Adipocyte (in vitro differentiated cells): ENCODE measurements at regions not wholly inside any gene's neighbourhood (a gene's known extent, or its start where the extent isn't known, plus 50 kb on each side); places are given as distances from the start of the nearest gene placed in this dataset.
"Not testable (repeated sequence)": the region's sequence is repeated elsewhere in the genome, so short reads cannot be mapped to it uniquely, and the experiment has no call there.

Experiments used
- DNase-seq: peaks from one replicate; pipeline ENCODE4 v3.0.0-alpha.2; 2015; ENCODE audit warnings: low read depth
- H3K27me3 ChIP-seq: replicated peaks from 2 replicates; pipeline ENCODE4 v1.7.0; 2013; ENCODE audit warnings: mild to moderate bottlenecking, low read length, moderate library complexity; ENCODE audit not compliant: control insufficient read depth, insufficient read depth
- H3K36me3 ChIP-seq: 2 replicates; pipeline ENCODE4 v1.7.0; 2013; ENCODE audit warnings: low read length, mild to moderate bottlenecking, moderate library complexity; ENCODE audit not compliant: control insufficient read depth, insufficient read depth, severe bottlenecking
- H3K4me1 ChIP-seq: 2 replicates; pipeline ENCODE4 v1.7.0; 2013; ENCODE audit warnings: mild to moderate bottlenecking, low read length, moderate library complexity; ENCODE audit not compliant: control insufficient read depth, insufficient read depth
- H3K4me3 ChIP-seq: 2 replicates; pipeline ENCODE4 v1.7.0; 2013; ENCODE audit warnings: mild to moderate bottlenecking, low read length, moderate library complexity
- H3K9ac ChIP-seq: 2 replicates; pipeline ENCODE4 v1.7.0; 2013; ENCODE audit warnings: mild to moderate bottlenecking, low read length, moderate library complexity
- H3K9me3 ChIP-seq: 2 replicates; pipeline ENCODE4 v1.7.0; 2013; ENCODE audit warnings: mild to moderate bottlenecking, low read length, moderate library complexity; ENCODE audit not compliant: control insufficient read depth

- Histone ChIP-seq H3K4me3 (no peak overlapping the region), H3K27me3 (no peaks in the 10 kb centered on the region), H3K4me1 (no peaks in the 10 kb centered on the region), H3K9me3 (no peaks in the 10 kb centered on the region), H3K36me3 (no peaks in the 10 kb centered on the region), H3K9ac (no peak overlapping the region)
- DNase-seq: peak; percentile 37
Measured at GRCh38 chr4:117560329-117560728, 474.0 kb upstream of the NDST3 start.

GRCh38 chr4:117574085-117574484, 460.2 kb upstream of the NDST3 start:
- Histone ChIP-seq H3K9ac (no peak overlapping the region), H3K4me1 (no peaks in the 10 kb centered on the region), H3K36me3 (no peaks in the 10 kb centered on the region), H3K27me3 (no peaks in the 10 kb centered on the region), H3K9me3 (no peaks in the 10 kb centered on the region), H3K4me3 (no peak overlapping the region)
- no peak for DNase-seq

GRCh38 chr4:117575850-117576249, 458.4 kb upstream of the NDST3 start:
- Histone ChIP-seq H3K4me3 (no peak overlapping the region), H3K4me1 (no peaks in the 10 kb centered on the region), H3K9ac (no peak overlapping the region), H3K9me3 (no peaks in the 10 kb centered on the region), H3K27me3 (no peaks in the 10 kb centered on the region), H3K36me3 (no peaks in the 10 kb centered on the region)
- no peak for DNase-seq

GRCh38 chr4:117577686-117578311, 456.5 kb upstream of the NDST3 start:
- Histone ChIP-seq H3K4me3 (no peak overlapping the region), H3K27me3 (no peaks in the 10 kb centered on the region), H3K4me1 (no peaks in the 10 kb centered on the region), H3K36me3 (no peaks in the 10 kb centered on the region), H3K9me3 (no peaks in the 10 kb centered on the region), H3K9ac (no peak overlapping the region)
- DNase-seq: peak; percentile 6

GRCh38 chr4:117588771-117589170, 445.5 kb upstream of the NDST3 start:
- no peaks in the 10 kb centered on the region for H3K36me3 ChIP-seq
- no peak overlapping the region for H3K9ac ChIP-seq
- H3K4me3 ChIP-seq: no peak overlapping the region
- no peaks in the 10 kb centered on the region for H3K27me3 ChIP-seq
- no peak for DNase-seq
- no peaks in the 10 kb centered on the region for H3K4me1 ChIP-seq
- no peaks in the 10 kb centered on the region for H3K9me3 ChIP-seq

GRCh38 chr4:117596917-117597480, 437.3 kb upstream of the NDST3 start:
- Histone ChIP-seq H3K4me3 (no peak overlapping the region), H3K9ac (no peak overlapping the region), H3K9me3 (no peaks in the 10 kb centered on the region), H3K36me3 (no peaks in the 10 kb centered on the region), H3K27me3 (no peaks in the 10 kb centered on the region), H3K4me1 (no peaks in the 10 kb centered on the region)
- DNase-seq: no peak

- not testable (repeated sequence) for H3K27me3 ChIP-seq, H3K9ac ChIP-seq, H3K4me1 ChIP-seq, H3K36me3 ChIP-seq, H3K4me3 ChIP-seq, H3K9me3 ChIP-seq, DNase-seq
Measured at GRCh38 chr4:117599393-117599792, 434.9 kb upstream of the NDST3 start.

GRCh38 chr4:117600936-117601335, 433.4 kb upstream of the NDST3 start:
- not testable (repeated sequence) for H3K36me3 ChIP-seq, H3K9me3 ChIP-seq, H3K27me3 ChIP-seq, H3K9ac ChIP-seq, H3K4me1 ChIP-seq, DNase-seq, H3K4me3 ChIP-seq

- H3K4me3 ChIP-seq: no peak overlapping the region
- DNase-seq: no peak
- no peaks in the 10 kb centered on the region for H3K27me3 ChIP-seq
- H3K4me1 ChIP-seq: no peaks in the 10 kb centered on the region
- H3K36me3 ChIP-seq: no peaks in the 10 kb centered on the region
- H3K9ac ChIP-seq: no peak overlapping the region
- no peaks in the 10 kb centered on the region for H3K9me3 ChIP-seq
Measured at GRCh38 chr4:117610706-117611308, 423.5 kb upstream of the NDST3 start.

GRCh38 chr4:117621673-117622072, 412.6 kb upstream of the NDST3 start:
- Histone ChIP-seq H3K4me1 (no peaks in the 10 kb centered on the region), H3K9me3 (peaks cover 12% of the 10 kb centered on the region), H3K27me3 (no peaks in the 10 kb centered on the region), H3K4me3 (no peak overlapping the region), H3K36me3 (no peaks in the 10 kb centered on the region), H3K9ac (no peak overlapping the region)
- DNase-seq: no peak

GRCh38 chr4:117623326-117623725, 411.0 kb upstream of the NDST3 start:
- Histone ChIP-seq H3K36me3 (no peaks in the 10 kb centered on the region), H3K4me3 (no peak overlapping the region), H3K9me3 (peaks cover 2% of the 10 kb centered on the region)

More at GRCh38 chr4:117623326-117623725, 411.0 kb upstream of the NDST3 start:
- Histone ChIP-seq H3K9ac (no peak overlapping the region), H3K27me3 (no peaks in the 10 kb centered on the region), H3K4me1 (no peaks in the 10 kb centered on the region)
- no peak for DNase-seq
